ENCODE measurements at regions not wholly inside any gene's neighbourhood (a gene's known extent, or its start where the extent isn't known, plus 50 kb on each side); places are given as distances from the start of the nearest gene placed in this dataset.

GRCh38 chr1:199580300-199580699 lies 447.2 kb upstream of the NR5A2 start:
- Mint-ChIP-seq H3K9me3 (peaks cover 3% of the 10 kb centered on the region), H3K36me3 (ENCODE audit: low read depth) (no peaks in the 10 kb centered on the region), H3K4me3 (no peak overlapping the region), H3K4me1 (peaks cover 1% of the 10 kb centered on the region), H3K27ac (no peak overlapping the region), H3K27me3 (ENCODE audit: insufficient read depth) (no peaks in the 10 kb centered on the region)
- no peak for TF ChIP-seq CTCF (conservative IDR thresholded peaks at IDR 0.05)
- H3K27me3 ChIP-seq (ENCODE audit: control insufficient read depth, insufficient read depth, low read length, poor library complexity, severe bottlenecking) = no peaks in the 10 kb centered on the region
- 83 to 96% methylated on average over 2 to 3 of the region's 3 CpGs for WGBS, 2 experiments (ENCODE audit: insufficient coverage in 1 of 2, insufficient read length in 1 of 2)
- no peak overlapping the region for H3K4me3 ChIP-seq (ENCODE audit: low read length)
- no peaks in the 10 kb centered on the region for H3K36me3 ChIP-seq (ENCODE audit: control insufficient read depth, insufficient read depth, low read length)
- no peak for DNase-seq
- no peaks in the 10 kb centered on the region for H3K9me3 ChIP-seq (ENCODE audit: control insufficient read depth, low read length)
- H3K4me1 ChIP-seq (ENCODE audit: control insufficient read depth, insufficient read depth, low read length) = no peaks in the 10 kb centered on the region
- H3K27ac ChIP-seq (ENCODE audit: low read depth, low read length) = no peak overlapping the region
- H3K9ac ChIP-seq (ENCODE audit: extremely low read depth, low read length, poor library complexity, severe bottlenecking) = no peak overlapping the region

GRCh38 chr1:199585392-199585791 lies 442.1 kb upstream of the NR5A2 start:
- no peak overlapping the region for H3K4me3 Mint-ChIP-seq
- no peaks in the 10 kb centered on the region for H3K36me3 ChIP-seq (ENCODE audit: control insufficient read depth, insufficient read depth, low read length)
- H3K9me3 Mint-ChIP-seq = no peaks in the 10 kb centered on the region
- H3K9me3 ChIP-seq (ENCODE audit: control insufficient read depth, low read length) = no peaks in the 10 kb centered on the region
- no peak for DNase-seq
- H3K4me1 Mint-ChIP-seq = peaks cover 1% of the 10 kb centered on the region
- no peaks in the 10 kb centered on the region for H3K4me1 ChIP-seq (ENCODE audit: control insufficient read depth, insufficient read depth, low read length)
- H3K27ac ChIP-seq (ENCODE audit: low read depth, low read length) = no peak overlapping the region
- no peaks in the 10 kb centered on the region for H3K27me3 ChIP-seq (ENCODE audit: control insufficient read depth, insufficient read depth, low read length, poor library complexity, severe bottlenecking)
- H3K9ac ChIP-seq (ENCODE audit: extremely low read depth, low read length, poor library complexity, severe bottlenecking) = no peak overlapping the region
- no peaks in the 10 kb centered on the region for H3K36me3 Mint-ChIP-seq (ENCODE audit: low read depth)
- H3K4me3 ChIP-seq (ENCODE audit: low read length) = no peak overlapping the region
- H3K27me3 Mint-ChIP-seq (ENCODE audit: insufficient read depth) = no peaks in the 10 kb centered on the region
- TF ChIP-seq CTCF (conservative IDR thresholded peaks at IDR 0.05) = no peak
- no peak overlapping the region for H3K27ac Mint-ChIP-seq

GRCh38 chr1:199590708-199591107 lies 436.8 kb upstream of the NR5A2 start:
- H3K4me3 ChIP-seq (ENCODE audit: low read length) = no peak overlapping the region
- no peaks in the 10 kb centered on the region for H3K4me1 Mint-ChIP-seq
- no peaks in the 10 kb centered on the region for H3K36me3 Mint-ChIP-seq (ENCODE audit: low read depth)
- WGBS, 2 experiments (ENCODE audit: insufficient coverage in 1 of 2, insufficient read length in 1 of 2) = 91 to 95% methylated on average over 2 of the region's 2 CpGs
- no peak overlapping the region for H3K4me3 Mint-ChIP-seq
- DNase-seq = no peak
- H3K36me3 ChIP-seq (ENCODE audit: control insufficient read depth, insufficient read depth, low read length) = no peaks in the 10 kb centered on the region
- no peak overlapping the region for H3K9ac ChIP-seq (ENCODE audit: extremely low read depth, low read length, poor library complexity, severe bottlenecking)
- H3K9me3 ChIP-seq (ENCODE audit: control insufficient read depth, low read length) = no peaks in the 10 kb centered on the region
- no peaks in the 10 kb centered on the region for H3K27me3 Mint-ChIP-seq (ENCODE audit: insufficient read depth)
- no peak overlapping the region for H3K27ac ChIP-seq (ENCODE audit: low read depth, low read length)
- no peaks in the 10 kb centered on the region for H3K9me3 Mint-ChIP-seq
- no peaks in the 10 kb centered on the region for H3K27me3 ChIP-seq (ENCODE audit: control insufficient read depth, insufficient read depth, low read length, poor library complexity, severe bottlenecking)
- no peak overlapping the region for H3K27ac Mint-ChIP-seq
- TF ChIP-seq CTCF (conservative IDR thresholded peaks at IDR 0.05) = no peak
- H3K4me1 ChIP-seq (ENCODE audit: control insufficient read depth, insufficient read depth, low read length) = no peaks in the 10 kb centered on the region

Data from endodermal cell (in vitro differentiated cells).